ENCODE measurements at regions not wholly inside any gene's neighbourhood (a gene's known extent, or its start where the extent isn't known, plus 50 kb on each side); places are given as distances from the start of the nearest gene placed in this dataset.

DNA sequence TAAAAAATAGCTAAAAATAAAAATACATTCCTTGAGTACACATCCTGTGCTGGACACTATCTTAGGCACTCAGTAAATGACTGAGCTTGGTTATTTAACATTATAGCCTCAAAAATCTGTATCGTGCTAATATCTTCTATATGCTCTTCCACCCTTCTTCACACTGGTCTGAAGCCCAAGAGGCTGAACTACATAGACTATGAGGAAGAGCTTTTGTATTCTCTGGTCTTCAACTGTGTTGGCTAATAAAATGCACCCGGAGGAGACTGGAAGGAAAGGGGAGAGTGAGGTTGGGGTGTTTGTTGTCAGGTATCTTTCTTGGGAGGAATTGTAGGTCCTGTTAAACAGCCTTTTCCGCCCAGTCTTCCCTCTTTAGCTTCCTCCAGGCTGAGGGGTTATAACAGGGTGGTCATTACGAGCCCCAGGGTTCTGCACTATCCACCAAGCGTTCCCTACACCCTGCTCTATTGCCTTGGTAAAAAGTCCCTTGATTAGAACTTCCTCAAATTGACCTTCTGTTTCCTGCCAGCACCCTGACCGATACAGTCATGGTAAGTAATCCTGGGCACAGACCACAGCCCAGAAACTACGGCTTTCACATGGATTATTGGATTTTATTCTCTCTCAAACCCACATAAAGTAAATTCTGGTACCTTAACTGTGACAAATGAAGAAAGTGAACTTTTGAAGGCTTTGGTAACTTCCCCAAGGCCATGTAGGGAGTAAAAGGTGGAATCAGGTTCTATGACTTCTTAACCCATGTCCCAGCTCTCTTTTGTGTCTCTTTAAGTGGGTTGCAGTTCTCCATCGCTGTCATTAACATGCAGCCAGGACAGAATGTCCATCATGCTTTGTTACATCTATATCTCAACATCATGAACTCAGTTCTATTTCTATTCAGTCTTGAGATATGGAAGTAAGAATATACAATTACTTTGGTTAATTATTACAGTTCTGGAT lies 71.3 kb downstream of the PTHLH start:
- in situ Hi-C loops (cut with HindIII; ENCODE audit: extremely low pct_ligation_motif_present, low pct_unique_long_range_greater_than_20kb) (no loop called here), intact Hi-C loops (cut with micrococcal nuclease; ENCODE audit: unreplicated experiment) (loop anchor here (10.0 kb wide), 1 partner anchor 56 kb away; no protein-coding TSS in a partner anchor)
- no peak overlapping the region for H3K27ac ChIP-seq (ENCODE audit: extremely low read length, insufficient read depth, low read length)
- 54% methylated on average over 8 of the region's 8 CpGs for WGBS (ENCODE audit: low lambda C conversion rate)
- BruUV-seq (replicated peaks) = no TSS peak
- no peaks in the 10 kb centered on the region; a peak in 1 of 5 replicates for H3K27me3 ChIP-seq (ENCODE audit: control insufficient read depth in 1 of 2, insufficient read depth in 2 of 2, low read length in 2 of 2)
- ChIA-PET POLR2A (no interaction called here), CTCF (ENCODE audit: low intra/inter-chr PET ratio, low total read pairs) (no interaction called here)
- peaks cover 32% of the 10 kb centered on the region for H3K4me1 ChIP-seq (ENCODE audit: insufficient read depth, low read length)
- DNase-seq (ENCODE audit: low spot score) (no peak), ATAC-seq (no peak), FAIRE-seq (no peak)
- no peak overlapping the region for H3K4me2 ChIP-seq (ENCODE audit: low read depth, low read length)
- 0 out of 2 replicates have a peak, but pooled peaks cover 3% of the 10 kb centered on the region for H3K9me3 ChIP-seq (ENCODE audit: low read length)
- no peak overlapping the region for H3K9ac ChIP-seq (ENCODE audit: insufficient read depth, low read depth, low read length)
- H3K79me2 ChIP-seq (ENCODE audit: insufficient read depth, low read length) = no peaks in the 10 kb centered on the region
- no peak overlapping the region for H3K4me3 ChIP-seq (replicated peaks in 1 of 3; ENCODE audit: insufficient read depth in 1 of 3, low read depth in 2 of 3, low read length in 3 of 3)
- no peaks in the 10 kb centered on the region for H3K36me3 ChIP-seq (replicated peaks in 1 of 2; ENCODE audit: control insufficient read depth in 1 of 2, insufficient read depth in 2 of 2, low read length in 2 of 2)
- no peaks in the 10 kb centered on the region for H4K20me1 ChIP-seq (ENCODE audit: insufficient read depth, low read length)
- H2AFZ ChIP-seq (ENCODE audit: low read length) = no peak overlapping the region
- TF ChIP-seq, protein P1, sequence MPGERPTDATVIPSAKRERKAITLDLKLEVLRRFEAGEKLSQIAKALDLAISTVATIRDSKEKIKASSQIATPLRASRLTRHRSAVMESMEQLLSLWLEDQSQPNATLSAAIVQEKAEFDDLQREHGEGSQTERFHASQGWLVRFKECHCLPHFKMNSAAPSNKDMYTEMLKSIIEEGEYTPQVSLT (CRISPR knock-in tag; IDR thresholded peaks at IDR 0.05; ENCODE audit: borderline replicate concordance, low read depth) = no peak
- no peak for TF ChIP-seq SMARCE1 (IDR thresholded peaks at IDR 0.05; ENCODE audit: borderline replicate concordance)
- TF ChIP-seq PCBP2 (optimal IDR thresholded peaks at IDR 0.05; ENCODE audit: low read depth, low read length, poor library complexity, severe bottlenecking) = no peak
- TF ChIP-seq KLF11 (CRISPR knock-in tag; IDR thresholded peaks at IDR 0.05) = no peak
- TF ChIP-seq, protein P2, sequence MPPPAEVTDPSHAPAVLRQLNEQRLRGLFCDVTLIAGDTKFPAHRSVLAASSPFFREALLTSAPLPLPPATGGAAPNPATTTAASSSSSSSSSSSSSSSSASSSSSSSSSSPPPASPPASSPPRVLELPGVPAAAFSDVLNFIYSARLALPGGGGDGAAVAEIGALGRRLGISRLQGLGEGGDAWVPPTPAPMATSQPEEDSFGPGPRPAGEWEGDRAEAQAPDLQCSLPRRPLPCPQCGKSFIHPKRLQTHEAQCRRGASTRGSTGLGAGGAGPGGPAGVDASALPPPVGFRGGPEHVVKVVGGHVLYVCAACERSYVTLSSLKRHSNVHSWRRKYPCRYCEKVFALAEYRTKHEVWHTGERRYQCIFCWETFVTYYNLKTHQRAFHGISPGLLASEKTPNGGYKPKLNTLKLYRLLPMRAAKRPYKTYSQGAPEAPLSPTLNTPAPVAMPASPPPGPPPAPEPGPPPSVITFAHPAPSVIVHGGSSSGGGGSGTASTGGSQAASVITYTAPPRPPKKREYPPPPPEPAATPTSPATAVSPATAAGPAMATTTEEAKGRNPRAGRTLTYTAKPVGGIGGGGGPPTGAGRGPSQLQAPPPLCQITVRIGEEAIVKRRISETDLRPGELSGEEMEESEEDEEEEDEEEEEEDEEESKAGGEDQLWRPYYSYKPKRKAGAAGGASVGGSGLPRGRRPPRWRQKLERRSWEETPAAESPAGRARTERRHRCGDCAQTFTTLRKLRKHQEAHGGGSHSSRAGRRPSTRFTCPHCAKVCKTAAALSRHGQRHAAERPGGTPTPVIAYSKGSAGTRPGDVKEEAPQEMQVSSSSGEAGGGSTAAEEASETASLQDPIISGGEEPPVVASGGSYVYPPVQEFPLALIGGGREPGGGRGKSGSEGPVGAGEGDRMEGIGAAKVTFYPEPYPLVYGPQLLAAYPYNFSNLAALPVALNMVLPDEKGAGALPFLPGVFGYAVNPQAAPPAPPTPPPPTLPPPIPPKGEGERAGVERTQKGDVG (CRISPR knock-in tag; IDR thresholded peaks at IDR 0.05; ENCODE audit: borderline replicate concordance) = no peak
- TF ChIP-seq KDM5A (IDR thresholded peaks at IDR 0.05; ENCODE audit: borderline replicate concordance, low read length) = no peak
- TF ChIP-seq, protein P3, sequence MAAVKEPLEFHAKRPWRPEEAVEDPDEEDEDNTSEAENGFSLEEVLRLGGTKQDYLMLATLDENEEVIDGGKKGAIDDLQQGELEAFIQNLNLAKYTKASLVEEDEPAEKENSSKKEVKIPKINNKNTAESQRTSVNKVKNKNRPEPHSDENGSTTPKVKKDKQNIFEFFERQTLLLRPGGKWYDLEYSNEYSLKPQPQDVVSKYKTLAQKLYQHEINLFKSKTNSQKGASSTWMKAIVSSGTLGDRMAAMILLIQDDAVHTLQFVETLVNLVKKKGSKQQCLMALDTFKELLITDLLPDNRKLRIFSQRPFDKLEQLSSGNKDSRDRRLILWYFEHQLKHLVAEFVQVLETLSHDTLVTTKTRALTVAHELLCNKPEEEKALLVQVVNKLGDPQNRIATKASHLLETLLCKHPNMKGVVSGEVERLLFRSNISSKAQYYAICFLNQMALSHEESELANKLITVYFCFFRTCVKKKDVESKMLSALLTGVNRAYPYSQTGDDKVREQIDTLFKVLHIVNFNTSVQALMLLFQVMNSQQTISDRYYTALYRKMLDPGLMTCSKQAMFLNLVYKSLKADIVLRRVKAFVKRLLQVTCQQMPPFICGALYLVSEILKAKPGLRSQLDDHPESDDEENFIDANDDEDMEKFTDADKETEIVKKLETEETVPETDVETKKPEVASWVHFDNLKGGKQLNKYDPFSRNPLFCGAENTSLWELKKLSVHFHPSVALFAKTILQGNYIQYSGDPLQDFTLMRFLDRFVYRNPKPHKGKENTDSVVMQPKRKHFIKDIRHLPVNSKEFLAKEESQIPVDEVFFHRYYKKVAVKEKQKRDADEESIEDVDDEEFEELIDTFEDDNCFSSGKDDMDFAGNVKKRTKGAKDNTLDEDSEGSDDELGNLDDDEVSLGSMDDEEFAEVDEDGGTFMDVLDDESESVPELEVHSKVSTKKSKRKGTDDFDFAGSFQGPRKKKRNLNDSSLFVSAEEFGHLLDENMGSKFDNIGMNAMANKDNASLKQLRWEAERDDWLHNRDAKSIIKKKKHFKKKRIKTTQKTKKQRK (IDR thresholded peaks at IDR 0.05; ENCODE audit: low read length) = no peak
- TF ChIP-seq NFKBIZ (CRISPR knock-in tag; IDR thresholded peaks at IDR 0.05) = no peak
- TF ChIP-seq ZFX (CRISPR knock-in tag; IDR thresholded peaks at IDR 0.05; ENCODE audit: low read depth) = no peak
- TF ChIP-seq SP140L (CRISPR knock-in tag; IDR thresholded peaks at IDR 0.05; ENCODE audit: borderline replicate concordance) = no peak
- TF ChIP-seq MXD4 (CRISPR knock-in tag; IDR thresholded peaks at IDR 0.05) = no peak
- no peak for TF ChIP-seq FOSL2 (CRISPR knock-in tag; IDR thresholded peaks at IDR 0.05)
- no peak for TF ChIP-seq HOXA3 (CRISPR knock-in tag; IDR thresholded peaks at IDR 0.05)
- TF ChIP-seq RCOR2 (CRISPR knock-in tag; IDR thresholded peaks at IDR 0.05) = no peak
- TF ChIP-seq PAF1 (CRISPR knock-in tag; IDR thresholded peaks at IDR 0.05) = no peak

Measured in HepG2 (cell line).